NT2/D1 (cell line): ENCODE measurements at regions not wholly inside any gene's neighbourhood (a gene's known extent, or its start where the extent isn't known, plus 50 kb on each side); places are given as distances from the start of the nearest gene placed in this dataset.

Source experiments
- DNase-seq: peaks from one replicate; pipeline ENCODE4 v3.0.0-alpha.2; 2011; ENCODE audit warnings: low read depth, low spot score
- H3K27me3 ChIP-seq: 2 replicates; pipeline ENCODE4 v1.6.0; 2011; ENCODE audit warnings: mild to moderate bottlenecking; ENCODE audit not compliant: insufficient read length, insufficient read depth
- H3K36me3 ChIP-seq: 2 replicates; pipeline ENCODE4 v1.6.1; 2011; ENCODE audit warnings: mild to moderate bottlenecking, low read length, mixed read lengths; ENCODE audit not compliant: insufficient read depth, insufficient read length
- H3K4me1 ChIP-seq: 2 replicates; pipeline ENCODE4 v1.5.1; 2011; ENCODE audit not compliant: insufficient read depth, insufficient read length
- H3K4me3 ChIP-seq: 2 replicates; pipeline ENCODE4 v1.5.1; 2011; ENCODE audit warnings: low read depth; ENCODE audit not compliant: insufficient read length
- H3K9ac ChIP-seq: 2 replicates; pipeline ENCODE4 v1.6.0; 2011; ENCODE audit warnings: low read depth; ENCODE audit not compliant: insufficient read length
- H3K9me3 ChIP-seq: 2 replicates; pipeline ENCODE4 v1.5.1; 2011; ENCODE audit warnings: mild to moderate bottlenecking, low read length; ENCODE audit not compliant: insufficient read depth
- SUZ12 ChIP-seq: IDR thresholded peaks from 2 replicates; pipeline ENCODE4 v1.6.1; 2011; ENCODE audit not compliant: insufficient read length, insufficient read depth; ENCODE audit errors: extremely low read depth
- YY1 ChIP-seq: IDR thresholded peaks from 2 replicates; pipeline ENCODE4 v1.6.1; 2011; ENCODE audit not compliant: insufficient read length, insufficient read depth
- ZNF274 ChIP-seq: IDR thresholded peaks from 2 replicates; pipeline ENCODE4 v1.6.1; 2011; ENCODE audit warnings: mild to moderate bottlenecking, low read depth, low read length

- no peaks in the 10 kb centered on the region for H3K36me3 ChIP-seq
- TF ChIP-seq ZNF274 (no peak), SUZ12 (no peak), YY1 (no peak)
- H3K27me3 ChIP-seq: no peaks in the 10 kb centered on the region
- no peaks in the 10 kb centered on the region for H3K9me3 ChIP-seq
- H3K9ac ChIP-seq: no peak overlapping the region
- no peak overlapping the region for H3K4me3 ChIP-seq
- no peaks in the 10 kb centered on the region for H3K4me1 ChIP-seq
- no peak for DNase-seq
Observed at GRCh38 chr9:18250053-18250452, 223.9 kb upstream of the ADAMTSL1 start.

- DNase-seq: no peak
- Histone ChIP-seq H3K9ac (no peak overlapping the region), H3K27me3 (peaks cover 2% of the 10 kb centered on the region), H3K36me3 (no peaks in the 10 kb centered on the region), H3K4me1 (no peaks in the 10 kb centered on the region), H3K9me3 (no peaks in the 10 kb centered on the region), H3K4me3 (no peak overlapping the region)
- no peak for TF ChIP-seq SUZ12
- no peak for TF ChIP-seq YY1
- TF ChIP-seq ZNF274: no peak
Observed at GRCh38 chr9:18253950-18254349, 220.0 kb upstream of the ADAMTSL1 start.

- Histone ChIP-seq H3K4me3 (no peak overlapping the region), H3K36me3 (no peaks in the 10 kb centered on the region), H3K9ac (no peak overlapping the region), H3K27me3 (peaks cover 2% of the 10 kb centered on the region), H3K9me3 (no peaks in the 10 kb centered on the region), H3K4me1 (no peaks in the 10 kb centered on the region)
- peak; percentile 81 for DNase-seq
- TF ChIP-seq ZNF274 (no peak), YY1 (no peak), SUZ12 (no peak)
Observed at GRCh38 chr9:18255158-18255629, 218.8 kb upstream of the ADAMTSL1 start.

GRCh38 chr9:18255747-18256146, 218.2 kb upstream of the ADAMTSL1 start:
- no peak overlapping the region for H3K4me3 ChIP-seq
- H3K36me3 ChIP-seq: no peaks in the 10 kb centered on the region
- H3K4me1 ChIP-seq: no peaks in the 10 kb centered on the region
- H3K27me3 ChIP-seq: peaks cover 2% of the 10 kb centered on the region
- TF ChIP-seq SUZ12 (no peak), ZNF274 (no peak), YY1 (no peak)
- no peaks in the 10 kb centered on the region for H3K9me3 ChIP-seq
- no peak for DNase-seq
- no peak overlapping the region for H3K9ac ChIP-seq

GRCh38 chr9:18256568-18256967, 217.4 kb upstream of the ADAMTSL1 start:
- no peak for DNase-seq
- Histone ChIP-seq H3K4me1 (no peaks in the 10 kb centered on the region), H3K27me3 (peaks cover 2% of the 10 kb centered on the region), H3K9me3 (no peaks in the 10 kb centered on the region), H3K9ac (no peak overlapping the region), H3K4me3 (no peak overlapping the region), H3K36me3 (no peaks in the 10 kb centered on the region)
- TF ChIP-seq SUZ12 (no peak), ZNF274 (no peak), YY1 (no peak)

- TF ChIP-seq ZNF274 (no peak), YY1 (no peak), SUZ12 (no peak)
- no peak overlapping the region for H3K9ac ChIP-seq
Observed at GRCh38 chr9:18260521-18260920, 213.4 kb upstream of the ADAMTSL1 start.

GRCh38 chr9:18261181-18261580, 212.8 kb upstream of the ADAMTSL1 start:
- H3K4me3 ChIP-seq: no peak overlapping the region
- H3K36me3 ChIP-seq: no peaks in the 10 kb centered on the region
- H3K9me3 ChIP-seq: 0 out of 2 replicates have a peak, but pooled peaks cover 11% of the 10 kb centered on the region
- H3K9ac ChIP-seq: no peak overlapping the region
- no peaks in the 10 kb centered on the region for H3K27me3 ChIP-seq
- H3K4me1 ChIP-seq: no peaks in the 10 kb centered on the region
- TF ChIP-seq ZNF274: no peak
- TF ChIP-seq YY1: no peak
- TF ChIP-seq SUZ12: no peak
- no peak for DNase-seq

More at GRCh38 chr9:18260521-18260920, 213.4 kb upstream of the ADAMTSL1 start:
- Histone ChIP-seq H3K9me3 (0 out of 2 replicates have a peak, but pooled peaks cover 9% of the 10 kb centered on the region), H3K4me1 (no peaks in the 10 kb centered on the region), H3K36me3 (no peaks in the 10 kb centered on the region), H3K27me3 (peaks cover 2% of the 10 kb centered on the region), H3K4me3 (no peak overlapping the region)
- no peak for DNase-seq

- DNase-seq: peak; percentile 92
- Histone ChIP-seq H3K4me3 (no peak overlapping the region), H3K27me3 (no peaks in the 10 kb centered on the region), H3K9ac (no peak overlapping the region), H3K4me1 (no peaks in the 10 kb centered on the region), H3K9me3 (0 out of 2 replicates have a peak, but pooled peaks cover 12% of the 10 kb centered on the region), H3K36me3 (no peaks in the 10 kb centered on the region)
- TF ChIP-seq SUZ12: no peak
- no peak for TF ChIP-seq ZNF274
- no peak for TF ChIP-seq YY1
Observed at GRCh38 chr9:18263377-18263776, 210.6 kb upstream of the ADAMTSL1 start.
